H9 (cell line): ENCODE measurements at regions not wholly inside any gene's neighbourhood (a gene's known extent, or its start where the extent isn't known, plus 50 kb on each side); places are given as distances from the start of the nearest gene placed in this dataset.

Experiments
- DNase-seq: peaks from one replicate; pipeline ENCODE4 v3.0.0-alpha.2; 2017
- H2AFZ ChIP-seq: one replicate; pipeline ENCODE4 v1.6.1; 2013; ENCODE audit warnings: mild to moderate bottlenecking, low read length, control low read depth, moderate library complexity
- H2AK5ac ChIP-seq: 2 replicates; pipeline ENCODE4 v1.6.1; 2013; ENCODE audit warnings: low read length, control low read depth, mixed read lengths; ENCODE audit not compliant: insufficient read length
- H2BK120ac ChIP-seq: one replicate; pipeline ENCODE4 v1.6.1; 2013; ENCODE audit warnings: low read depth, mild to moderate bottlenecking, low read length, control low read depth, inconsistent platforms; ENCODE audit not compliant: poor library complexity, severe bottlenecking
- H2BK12ac ChIP-seq: 2 replicates; pipeline ENCODE4 v1.6.1; 2013; ENCODE audit warnings: low read length, control low read depth, mixed read lengths, low read depth; ENCODE audit not compliant: insufficient read length
- H2BK15ac ChIP-seq: 2 replicates; pipeline ENCODE4 v1.6.1; 2013; ENCODE audit warnings: low read depth, low read length, control low read depth
- H2BK20ac ChIP-seq: one replicate; pipeline ENCODE4 v1.6.1; 2013; ENCODE audit warnings: low read depth, mild to moderate bottlenecking, low read length, control low read depth, inconsistent platforms; ENCODE audit not compliant: poor library complexity, severe bottlenecking
- H2BK5ac ChIP-seq: 2 replicates; pipeline ENCODE4 v1.6.1; 2013; ENCODE audit warnings: low read length, control low read depth, mixed read lengths; ENCODE audit not compliant: insufficient read length
- H3K14ac ChIP-seq: 2 replicates; pipeline ENCODE4 v1.6.1; 2013; ENCODE audit warnings: low read length, control low read depth; ENCODE audit not compliant: insufficient read depth
- H3K18ac ChIP-seq: 2 replicates; pipeline ENCODE4 v1.6.1; 2013; ENCODE audit warnings: low read depth, mild to moderate bottlenecking, mixed read lengths, low read length, control low read depth; ENCODE audit not compliant: insufficient read length
- H3K23ac ChIP-seq: 2 replicates; pipeline ENCODE4 v1.6.1; 2013; ENCODE audit warnings: low read length, control low read depth, mixed read lengths, low read depth; ENCODE audit not compliant: insufficient read length
- H3K23me2 ChIP-seq: 2 replicates; pipeline ENCODE4 v1.6.1; 2013; ENCODE audit warnings: low read depth, mild to moderate bottlenecking, mixed read lengths, low read length, control low read depth; ENCODE audit not compliant: insufficient read length, poor library complexity, severe bottlenecking
- H3K27ac ChIP-seq: 2 replicates; pipeline ENCODE4 v1.5.1; 2013; ENCODE audit warnings: low read length, control low read depth, mixed read lengths, low read depth; ENCODE audit not compliant: insufficient read length
- H3K27me3 ChIP-seq: 2 replicates; pipeline ENCODE4 v1.6.1; 2013; ENCODE audit warnings: low read length, control low read depth, inconsistent platforms; ENCODE audit not compliant: insufficient read depth
- H3K4ac ChIP-seq: 2 replicates; pipeline ENCODE4 v1.6.1; 2013; ENCODE audit warnings: low read depth, mild to moderate bottlenecking, control low read depth, inconsistent platforms, low read length, moderate library complexity
- H3K4me1 ChIP-seq: 2 replicates; pipeline ENCODE4 v1.6.1; 2013; ENCODE audit warnings: low read length, control low read depth, inconsistent platforms; ENCODE audit not compliant: insufficient read depth
- H3K4me2 ChIP-seq: 2 replicates; pipeline ENCODE4 v1.6.1; 2013; ENCODE audit warnings: low read length, control low read depth, mixed read lengths; ENCODE audit not compliant: insufficient read length, insufficient read depth
- H3K56ac ChIP-seq: 2 replicates; pipeline ENCODE4 v1.6.1; 2013; ENCODE audit warnings: low read depth, mild to moderate bottlenecking, mixed read lengths, low read length, control low read depth; ENCODE audit not compliant: insufficient read length
- H3K79me1 ChIP-seq: 2 replicates; pipeline ENCODE4 v1.6.1; 2013; ENCODE audit warnings: low read depth, mild to moderate bottlenecking, moderate library complexity, low read length, control low read depth, inconsistent platforms; ENCODE audit not compliant: insufficient read depth, poor library complexity, severe bottlenecking
- H3K79me2 ChIP-seq: 2 replicates; pipeline ENCODE4 v1.6.1; 2013; ENCODE audit warnings: low read length, control low read depth, inconsistent platforms; ENCODE audit not compliant: insufficient read depth
- H3K9ac ChIP-seq: 2 replicates; pipeline ENCODE4 v1.6.1; 2013; ENCODE audit warnings: low read length, control low read depth, mixed read lengths; ENCODE audit not compliant: insufficient read length; ENCODE audit errors: extremely low read depth
- H3K9me3 ChIP-seq: one replicate; pipeline ENCODE4 v1.6.1; 2013; ENCODE audit warnings: low read depth, low read length, inconsistent platforms; ENCODE audit not compliant: control insufficient read depth
- H3T11ph ChIP-seq: one replicate; pipeline ENCODE4 v1.6.1; 2013; ENCODE audit warnings: mild to moderate bottlenecking, low read length, control low read depth, inconsistent platforms
- H4K20me1 ChIP-seq: one replicate; pipeline ENCODE4 v1.6.1; 2013; ENCODE audit not compliant: control insufficient read depth, insufficient read length, insufficient read depth
- H4K5ac ChIP-seq: 2 replicates; pipeline ENCODE4 v1.6.1; 2013; ENCODE audit warnings: low read depth, mild to moderate bottlenecking, mixed read lengths, low read length, control low read depth; ENCODE audit not compliant: insufficient read length
- H4K8ac ChIP-seq: replicated peaks from 2 replicates; pipeline ENCODE4 v1.6.1; 2013; ENCODE audit warnings: low read length, control low read depth, mixed read lengths, low read depth; ENCODE audit not compliant: insufficient read length
- H4K91ac ChIP-seq: 2 replicates; pipeline ENCODE4 v1.6.1; 2013; ENCODE audit warnings: low read depth, mild to moderate bottlenecking, moderate library complexity, mixed read lengths, low read length, control low read depth; ENCODE audit not compliant: insufficient read length
- H3K27ac Mint-ChIP-seq, 3 experiments: 2 replicates in 2 of 3; 3 replicates in 1 of 3; pipeline ENCODE4 v1.8.0; 2020 to 2021; ENCODE audit warnings: mixed read lengths in 3 of 3, mild to moderate bottlenecking in 1 of 3, moderate library complexity in 1 of 3
- H3K27me3 Mint-ChIP-seq: 2 replicates; pipeline ENCODE4 v1.8.0; 2021; ENCODE audit warnings: low read depth, mild to moderate bottlenecking, moderate library complexity, mixed read lengths
- H3K36me3 Mint-ChIP-seq, 3 experiments: 2 replicates in 2 of 3; 3 replicates in 1 of 3; pipeline ENCODE4 v1.8.0; 2020 to 2021; ENCODE audit warnings: low read depth in 3 of 3, mixed read lengths in 3 of 3; ENCODE audit not compliant: insufficient read depth in 1 of 3
- H3K4me1 Mint-ChIP-seq, 2 experiments: 2 replicates each; pipeline ENCODE4 v1.8.0; 2020; ENCODE audit warnings: mixed read lengths in 2 of 2
- H3K4me3 Mint-ChIP-seq, 2 experiments: 2 replicates in 1 of 2; 3 replicates in 1 of 2; pipeline ENCODE4 v1.8.0; 2020 to 2021; ENCODE audit warnings: mild to moderate bottlenecking in 2 of 2, mixed read lengths in 2 of 2, moderate library complexity in 1 of 2
- H3K9me3 Mint-ChIP-seq, 2 experiments: 2 replicates in 1 of 2; 3 replicates in 1 of 2; pipeline ENCODE4 v1.8.0; 2020; ENCODE audit warnings: mild to moderate bottlenecking in 2 of 2, mixed read lengths in 2 of 2, moderate library complexity in 1 of 2
- CTCF ChIP-seq: fragments of 200-600 bp; sonication (generic); conservative IDR thresholded peaks from 3 replicates; pipeline ENCODE4 v1.8.0; 2021; ENCODE audit warnings: antibody characterized with exemption, mild to moderate bottlenecking
- WGBS: extraction: QIAGEN DNeasy Blood & Tissue Kit; methylation state at CpG from one replicate; pipeline ENCODE4 v1.1.7; 2013; ENCODE audit warnings: missing lambda C conversion rate, low lambda C conversion rate, mixed read lengths; ENCODE audit not compliant: insufficient read length; ENCODE audit errors: extremely low coverage; 5-methylcytosine and 5-hydroxymethylcytosine counted together

- no peak for DNase-seq
- H4K5ac ChIP-seq: no peak overlapping the region
- no peak overlapping the region for H2BK5ac ChIP-seq
- H3K79me2 ChIP-seq: no peaks in the 10 kb centered on the region
- no peak overlapping the region for H3K4ac ChIP-seq
- H3K9ac ChIP-seq: no peak overlapping the region
- no peaks in the 10 kb centered on the region for H3K9me3 ChIP-seq
- H2AFZ ChIP-seq: no peak overlapping the region
- no peaks in the 10 kb centered on the region for H3K27me3 ChIP-seq
- H3T11ph ChIP-seq: no peak overlapping the region
- H3K14ac ChIP-seq: no peak overlapping the region
- no peaks in the 10 kb centered on the region for H3K79me1 ChIP-seq
- no peak for TF ChIP-seq CTCF
- H2AK5ac ChIP-seq: no peak overlapping the region
- H2BK120ac ChIP-seq: no peak overlapping the region
- Mint-ChIP-seq H3K9me3 (peaks cover 10 to 13% of the 10 kb centered on the region in 2 experiments), H3K4me3 (no peak overlapping the region), H3K4me1 (peaks cover 0 to 4% of the 10 kb centered on the region in 2 experiments; a peak in 1 of 4 replicates), H3K27ac (no peak overlapping the region), H3K27me3 (peaks cover 8% of the 10 kb centered on the region), H3K36me3 (no peaks in the 10 kb centered on the region; a peak in 2 of 7 replicates)
- no peaks in the 10 kb centered on the region for H3K23me2 ChIP-seq
- no peak overlapping the region for H3K18ac ChIP-seq
- H4K20me1 ChIP-seq: no peaks in the 10 kb centered on the region
- H3K56ac ChIP-seq: no peak overlapping the region
- H4K8ac ChIP-seq: no peak overlapping the region
- no peak overlapping the region for H3K27ac ChIP-seq
- H4K91ac ChIP-seq: no peak overlapping the region
- H3K4me2 ChIP-seq: no peak overlapping the region
- no peak overlapping the region for H2BK20ac ChIP-seq
- H2BK12ac ChIP-seq: no peak overlapping the region
- no peak overlapping the region for H2BK15ac ChIP-seq
- H3K4me1 ChIP-seq: no peaks in the 10 kb centered on the region
- no CpG with 5 or more reads among the region's 3 CpGs for WGBS
- H3K23ac ChIP-seq: no peak overlapping the region
These were observed 401.9 kb downstream of the GATA3 start for GRCh38 chr10:8456386-8456785.
